H9 (cell line): ENCODE measurements at regions not wholly inside any gene's neighbourhood (a gene's known extent, or its start where the extent isn't known, plus 50 kb on each side); places are given as distances from the start of the nearest gene placed in this dataset.

ENCODE experiments used
- DNase-seq: peaks from one replicate; pipeline ENCODE4 v3.0.0-alpha.2; 2017
- H2AFZ ChIP-seq: one replicate; pipeline ENCODE4 v1.6.1; 2013; ENCODE audit warnings: mild to moderate bottlenecking, low read length, control low read depth, moderate library complexity
- H2AK5ac ChIP-seq: 2 replicates; pipeline ENCODE4 v1.6.1; 2013; ENCODE audit warnings: low read length, control low read depth, mixed read lengths; ENCODE audit not compliant: insufficient read length
- H2BK120ac ChIP-seq: one replicate; pipeline ENCODE4 v1.6.1; 2013; ENCODE audit warnings: low read depth, mild to moderate bottlenecking, low read length, control low read depth, inconsistent platforms; ENCODE audit not compliant: poor library complexity, severe bottlenecking
- H2BK12ac ChIP-seq: 2 replicates; pipeline ENCODE4 v1.6.1; 2013; ENCODE audit warnings: low read length, control low read depth, mixed read lengths, low read depth; ENCODE audit not compliant: insufficient read length
- H2BK15ac ChIP-seq: 2 replicates; pipeline ENCODE4 v1.6.1; 2013; ENCODE audit warnings: low read depth, low read length, control low read depth
- H2BK20ac ChIP-seq: one replicate; pipeline ENCODE4 v1.6.1; 2013; ENCODE audit warnings: low read depth, mild to moderate bottlenecking, low read length, control low read depth, inconsistent platforms; ENCODE audit not compliant: poor library complexity, severe bottlenecking
- H2BK5ac ChIP-seq: 2 replicates; pipeline ENCODE4 v1.6.1; 2013; ENCODE audit warnings: low read length, control low read depth, mixed read lengths; ENCODE audit not compliant: insufficient read length
- H3K14ac ChIP-seq: 2 replicates; pipeline ENCODE4 v1.6.1; 2013; ENCODE audit warnings: low read length, control low read depth; ENCODE audit not compliant: insufficient read depth
- H3K18ac ChIP-seq: 2 replicates; pipeline ENCODE4 v1.6.1; 2013; ENCODE audit warnings: low read depth, mild to moderate bottlenecking, mixed read lengths, low read length, control low read depth; ENCODE audit not compliant: insufficient read length
- H3K23ac ChIP-seq: 2 replicates; pipeline ENCODE4 v1.6.1; 2013; ENCODE audit warnings: low read length, control low read depth, mixed read lengths, low read depth; ENCODE audit not compliant: insufficient read length
- H3K23me2 ChIP-seq: 2 replicates; pipeline ENCODE4 v1.6.1; 2013; ENCODE audit warnings: low read depth, mild to moderate bottlenecking, mixed read lengths, low read length, control low read depth; ENCODE audit not compliant: insufficient read length, poor library complexity, severe bottlenecking
- H3K27ac ChIP-seq: 2 replicates; pipeline ENCODE4 v1.5.1; 2013; ENCODE audit warnings: low read length, control low read depth, mixed read lengths, low read depth; ENCODE audit not compliant: insufficient read length
- H3K27me3 ChIP-seq: 2 replicates; pipeline ENCODE4 v1.6.1; 2013; ENCODE audit warnings: low read length, control low read depth, inconsistent platforms; ENCODE audit not compliant: insufficient read depth
- H3K4ac ChIP-seq: 2 replicates; pipeline ENCODE4 v1.6.1; 2013; ENCODE audit warnings: low read depth, mild to moderate bottlenecking, control low read depth, inconsistent platforms, low read length, moderate library complexity
- H3K4me1 ChIP-seq: 2 replicates; pipeline ENCODE4 v1.6.1; 2013; ENCODE audit warnings: low read length, control low read depth, inconsistent platforms; ENCODE audit not compliant: insufficient read depth
- H3K4me2 ChIP-seq: 2 replicates; pipeline ENCODE4 v1.6.1; 2013; ENCODE audit warnings: low read length, control low read depth, mixed read lengths; ENCODE audit not compliant: insufficient read length, insufficient read depth
- H3K56ac ChIP-seq: 2 replicates; pipeline ENCODE4 v1.6.1; 2013; ENCODE audit warnings: low read depth, mild to moderate bottlenecking, mixed read lengths, low read length, control low read depth; ENCODE audit not compliant: insufficient read length
- H3K79me1 ChIP-seq: 2 replicates; pipeline ENCODE4 v1.6.1; 2013; ENCODE audit warnings: low read depth, mild to moderate bottlenecking, moderate library complexity, low read length, control low read depth, inconsistent platforms; ENCODE audit not compliant: insufficient read depth, poor library complexity, severe bottlenecking
- H3K79me2 ChIP-seq: 2 replicates; pipeline ENCODE4 v1.6.1; 2013; ENCODE audit warnings: low read length, control low read depth, inconsistent platforms; ENCODE audit not compliant: insufficient read depth
- H3K9ac ChIP-seq: 2 replicates; pipeline ENCODE4 v1.6.1; 2013; ENCODE audit warnings: low read length, control low read depth, mixed read lengths; ENCODE audit not compliant: insufficient read length; ENCODE audit errors: extremely low read depth
- H3K9me3 ChIP-seq: one replicate; pipeline ENCODE4 v1.6.1; 2013; ENCODE audit warnings: low read depth, low read length, inconsistent platforms; ENCODE audit not compliant: control insufficient read depth
- H3T11ph ChIP-seq: one replicate; pipeline ENCODE4 v1.6.1; 2013; ENCODE audit warnings: mild to moderate bottlenecking, low read length, control low read depth, inconsistent platforms
- H4K20me1 ChIP-seq: one replicate; pipeline ENCODE4 v1.6.1; 2013; ENCODE audit not compliant: control insufficient read depth, insufficient read length, insufficient read depth
- H4K5ac ChIP-seq: 2 replicates; pipeline ENCODE4 v1.6.1; 2013; ENCODE audit warnings: low read depth, mild to moderate bottlenecking, mixed read lengths, low read length, control low read depth; ENCODE audit not compliant: insufficient read length
- H4K8ac ChIP-seq: replicated peaks from 2 replicates; pipeline ENCODE4 v1.6.1; 2013; ENCODE audit warnings: low read length, control low read depth, mixed read lengths, low read depth; ENCODE audit not compliant: insufficient read length
- H4K91ac ChIP-seq: 2 replicates; pipeline ENCODE4 v1.6.1; 2013; ENCODE audit warnings: low read depth, mild to moderate bottlenecking, moderate library complexity, mixed read lengths, low read length, control low read depth; ENCODE audit not compliant: insufficient read length
- H3K27ac Mint-ChIP-seq, 3 experiments: 2 replicates in 2 of 3; 3 replicates in 1 of 3; pipeline ENCODE4 v1.8.0; 2020 to 2021; ENCODE audit warnings: mixed read lengths in 3 of 3, mild to moderate bottlenecking in 1 of 3, moderate library complexity in 1 of 3
- H3K27me3 Mint-ChIP-seq: 2 replicates; pipeline ENCODE4 v1.8.0; 2021; ENCODE audit warnings: low read depth, mild to moderate bottlenecking, moderate library complexity, mixed read lengths
- H3K36me3 Mint-ChIP-seq, 3 experiments: 2 replicates in 2 of 3; 3 replicates in 1 of 3; pipeline ENCODE4 v1.8.0; 2020 to 2021; ENCODE audit warnings: low read depth in 3 of 3, mixed read lengths in 3 of 3; ENCODE audit not compliant: insufficient read depth in 1 of 3
- H3K4me1 Mint-ChIP-seq, 2 experiments: 2 replicates each; pipeline ENCODE4 v1.8.0; 2020; ENCODE audit warnings: mixed read lengths in 2 of 2
- H3K4me3 Mint-ChIP-seq, 2 experiments: 2 replicates in 1 of 2; 3 replicates in 1 of 2; pipeline ENCODE4 v1.8.0; 2020 to 2021; ENCODE audit warnings: mild to moderate bottlenecking in 2 of 2, mixed read lengths in 2 of 2, moderate library complexity in 1 of 2
- H3K9me3 Mint-ChIP-seq, 2 experiments: 2 replicates in 1 of 2; 3 replicates in 1 of 2; pipeline ENCODE4 v1.8.0; 2020; ENCODE audit warnings: mild to moderate bottlenecking in 2 of 2, mixed read lengths in 2 of 2, moderate library complexity in 1 of 2
- CTCF ChIP-seq: fragments of 200-600 bp; sonication (generic); conservative IDR thresholded peaks from 3 replicates; pipeline ENCODE4 v1.8.0; 2021; ENCODE audit warnings: antibody characterized with exemption, mild to moderate bottlenecking

GRCh38 chr10:61318429-61318828, 134.8 kb downstream of the TMEM26 start:
- Mint-ChIP-seq H3K36me3 (no peaks in the 10 kb centered on the region), H3K4me1 (no peaks in the 10 kb centered on the region), H3K27ac (no peak overlapping the region), H3K9me3 (no peaks in the 10 kb centered on the region), H3K27me3 (no peaks in the 10 kb centered on the region), H3K4me3 (no peak overlapping the region)
- no peak overlapping the region for H2BK12ac ChIP-seq
- H3K4me1 ChIP-seq, result no peaks in the 10 kb centered on the region
- H2BK15ac ChIP-seq, result no peak overlapping the region
- no peaks in the 10 kb centered on the region for H3K79me2 ChIP-seq
- no peak overlapping the region for H2BK120ac ChIP-seq
- no peak overlapping the region for H3K27ac ChIP-seq
- no peaks in the 10 kb centered on the region for H3K23me2 ChIP-seq
- no peak for DNase-seq
- no peak overlapping the region for H2BK5ac ChIP-seq
- no peak overlapping the region for H3K56ac ChIP-seq
- no peaks in the 10 kb centered on the region for H3K27me3 ChIP-seq
- H3K18ac ChIP-seq, result no peak overlapping the region
- no peak overlapping the region for H3T11ph ChIP-seq
- no peak for TF ChIP-seq CTCF
- H3K14ac ChIP-seq, result no peak overlapping the region
- H2BK20ac ChIP-seq, result no peak overlapping the region
- no peak overlapping the region for H4K91ac ChIP-seq
- H4K20me1 ChIP-seq, result no peaks in the 10 kb centered on the region
- no peak overlapping the region for H3K23ac ChIP-seq
- no peaks in the 10 kb centered on the region for H3K9me3 ChIP-seq
- H3K9ac ChIP-seq, result no peak overlapping the region
- no peak overlapping the region for H3K4ac ChIP-seq
- H4K5ac ChIP-seq, result no peak overlapping the region
- H2AFZ ChIP-seq, result no peak overlapping the region
- no peak overlapping the region for H4K8ac ChIP-seq
- H3K79me1 ChIP-seq, result no peaks in the 10 kb centered on the region
- H2AK5ac ChIP-seq, result no peak overlapping the region
- H3K4me2 ChIP-seq, result no peak overlapping the region
